CD14-positive monocyte (primary cell): ENCODE measurements at regions not wholly inside any gene's neighbourhood (a gene's known extent, or its start where the extent isn't known, plus 50 kb on each side); places are given as distances from the start of the nearest gene placed in this dataset.

Source experiments
- DNase-seq, 3 donors: peaks; one replicate each; pipeline ENCODE4 v3.0.0-alpha.2; 2011 to 2022
- H2AFZ ChIP-seq: 2 replicates; pipeline ENCODE4 v1.6.0; 2012; ENCODE audit warnings: mild to moderate bottlenecking, low read depth, low read length, inconsistent platforms; ENCODE audit not compliant: insufficient read depth, poor library complexity, severe bottlenecking
- H3K27ac ChIP-seq, 2 donors: 1 replicate in 1 of 2; 2 replicates in 1 of 2; pipeline ENCODE4 v1.5.1; 2012 to 2013; ENCODE audit warnings: low read length in 2 of 2, control low read depth in 1 of 2, inconsistent platforms in 1 of 2, low read depth in 1 of 2, mild to moderate bottlenecking in 1 of 2
- H3K27me3 ChIP-seq, 2 donors: one replicate each; pipeline versions ENCODE4 v1.6.0 to v1.6.1; 2011 to 2013; ENCODE audit warnings: low read length in 2 of 2; ENCODE audit not compliant: control insufficient read depth in 2 of 2, insufficient read depth in 2 of 2
- H3K36me3 ChIP-seq, 2 donors: replicated peaks in 1 of 2; 1 replicate in 1 of 2; 2 replicates in 1 of 2; pipeline versions ENCODE4 v1.5.1 to v1.6.1; 2012 to 2013; ENCODE audit warnings: low read length in 2 of 2, control low read depth in 1 of 2, inconsistent platforms in 1 of 2, mild to moderate bottlenecking in 1 of 2; ENCODE audit not compliant: insufficient read depth in 2 of 2, control insufficient read depth in 1 of 2
- H3K4me1 ChIP-seq, 2 donors: 1 replicate in 1 of 2; 2 replicates in 1 of 2; pipeline versions ENCODE4 v1.5.1 to v1.6.1; 2012 to 2013; ENCODE audit warnings: low read length in 2 of 2, control low read depth in 1 of 2, inconsistent platforms in 1 of 2, mild to moderate bottlenecking in 1 of 2, moderate library complexity in 1 of 2; ENCODE audit not compliant: insufficient read depth in 2 of 2, control insufficient read depth in 1 of 2
- H3K4me2 ChIP-seq: replicated peaks from 2 replicates; pipeline ENCODE3; 2012; ENCODE audit warnings: low read length, moderate library complexity, mild to moderate bottlenecking; ENCODE audit not compliant: poor library complexity, severe bottlenecking; ENCODE audit errors: extremely low read depth
- H3K4me3 ChIP-seq, 3 experiments: fragments of 200-600 bp in 1 of 3; sonication (generic) in 1 of 3; replicated peaks in 1 of 3; 1 replicate in 2 of 3; 2 replicates in 1 of 3; pipeline ENCODE4 v1.5.1; 2011 to 2013; ENCODE audit warnings: low read length in 3 of 3, mild to moderate bottlenecking in 3 of 3, control low read depth in 2 of 3, low read depth in 2 of 3, inconsistent platforms in 1 of 3, moderate library complexity in 1 of 3
- H3K79me2 ChIP-seq: 2 replicates; pipeline ENCODE4 v1.6.0; 2012; ENCODE audit warnings: mild to moderate bottlenecking, control low read depth, inconsistent platforms, low read length, moderate library complexity; ENCODE audit not compliant: insufficient read depth
- H3K9ac ChIP-seq: 2 replicates; pipeline ENCODE4 v1.6.0; 2017; ENCODE audit warnings: low read length, mild to moderate bottlenecking; ENCODE audit not compliant: insufficient read depth, poor library complexity, severe bottlenecking
- H3K9me3 ChIP-seq, 2 donors: replicated peaks in 1 of 2; 1 replicate in 1 of 2; 2 replicates in 1 of 2; pipeline versions ENCODE4 v1.5.1 to v1.6.1; 2012 to 2013; ENCODE audit warnings: low read length in 2 of 2, control low read depth in 1 of 2; ENCODE audit not compliant: control insufficient read depth in 1 of 2, insufficient read depth in 1 of 2
- H4K20me1 ChIP-seq: 2 replicates; pipeline ENCODE4 v1.6.0; 2012; ENCODE audit warnings: mild to moderate bottlenecking, low read length, control low read depth, moderate library complexity; ENCODE audit not compliant: insufficient read depth
- H3K27ac Mint-ChIP-seq, 7 donors: one replicate each; pipeline ENCODE4 v1.8.0; 2020; ENCODE audit warnings: mild to moderate bottlenecking in 7 of 7, mixed read lengths in 7 of 7, moderate library complexity in 6 of 7, inconsistent platforms in 2 of 7
- H3K27me3 Mint-ChIP-seq, 3 donors: one replicate each; pipeline ENCODE4 v1.8.0; 2021 to 2022; ENCODE audit warnings: low read depth in 3 of 3, mild to moderate bottlenecking in 3 of 3, mixed read lengths in 3 of 3, moderate library complexity in 3 of 3, inconsistent platforms in 1 of 3
- H3K36me3 Mint-ChIP-seq, 2 donors: one replicate each; pipeline ENCODE4 v1.8.0; 2020; ENCODE audit warnings: mixed read lengths in 2 of 2, inconsistent platforms in 1 of 2, mild to moderate bottlenecking in 1 of 2
- H3K4me1 Mint-ChIP-seq: one replicate; pipeline ENCODE4 v1.8.0; 2020; ENCODE audit warnings: mild to moderate bottlenecking, mixed read lengths
- H3K4me3 Mint-ChIP-seq, 2 donors: one replicate each; pipeline ENCODE4 v1.8.0; 2020; ENCODE audit warnings: mild to moderate bottlenecking in 2 of 2, mixed read lengths in 2 of 2, moderate library complexity in 1 of 2
- H3K9me3 Mint-ChIP-seq, 7 donors: one replicate each; pipeline ENCODE4 v1.8.0; 2020 to 2022; ENCODE audit warnings: mixed read lengths in 7 of 7, mild to moderate bottlenecking in 6 of 7, moderate library complexity in 6 of 7, inconsistent platforms in 2 of 7
- WGBS: methylation state at CpG from one replicate; pipeline ENCODE4 v1.1.5; 2013; ENCODE audit warnings: missing lambda C conversion rate; ENCODE audit not compliant: insufficient coverage; 5-methylcytosine and 5-hydroxymethylcytosine counted together
- intact Hi-C, 2 donors: fragments of 100-400 bp; cut with micrococcal nuclease; formaldehyde crosslinking; loops; one replicate each; pipeline versions ENCODE4 v1.15.0 to v1.15.1; 2023
- TF ChIP-seq, protein P1 (sequence below): fragments of 200-600 bp; IDR thresholded peaks from one replicate; pipeline ENCODE4 v1.8.0; 2022; ENCODE audit warnings: antibody characterized with exemption, mild to moderate bottlenecking

DNA sequence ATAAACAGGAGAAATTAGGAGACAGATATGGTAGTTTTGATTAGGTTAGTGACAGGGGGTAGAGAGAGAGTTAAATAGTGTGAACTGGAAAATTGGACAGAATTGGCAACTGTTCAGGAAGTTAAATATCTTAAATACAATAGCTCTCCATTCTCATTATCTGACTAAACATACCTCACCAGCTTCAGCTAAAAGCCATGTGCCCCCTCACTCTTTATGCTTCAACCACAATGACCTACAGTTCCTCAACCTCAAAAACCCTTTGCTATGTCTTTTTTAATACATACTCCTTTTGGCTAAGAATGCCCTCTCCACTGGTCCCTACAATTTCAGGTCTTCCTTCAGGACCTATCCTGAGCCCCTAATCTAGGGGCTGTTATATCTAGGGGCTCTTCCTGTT is 740.2 kb upstream of the ZEB2 start:
- H2AFZ ChIP-seq, result no peak overlapping the region
- H3K4me2 ChIP-seq, result no peak overlapping the region
- peaks cover 12 to 13% of the 10 kb centered on the region in 2 donors for H3K4me1 ChIP-seq
- H3K27me3 ChIP-seq, result peaks cover 96 to 100% of the 10 kb centered on the region in 2 donors
- H3K36me3 Mint-ChIP-seq, result peaks cover 0 to 2% of the 10 kb centered on the region in 2 donors
- intact Hi-C loops, result no loop called here
- H3K9me3 ChIP-seq, result peaks cover 0 to 8% of the 10 kb centered on the region in 2 donors
- peaks cover 13% of the 10 kb centered on the region for H3K4me1 Mint-ChIP-seq
- H3K9me3 Mint-ChIP-seq, result peaks cover 0 to 2% (median 0%) of the 10 kb centered on the region in 7 donors
- H3K36me3 ChIP-seq, result no peaks in the 10 kb centered on the region
- peaks cover 79 to 90% (median 81%) of the 10 kb centered on the region in 3 donors for H3K27me3 Mint-ChIP-seq
- H3K79me2 ChIP-seq, result no peaks in the 10 kb centered on the region
- peak overlapping the region in 1 of 7 donors; percentile 6 for H3K27ac Mint-ChIP-seq
- H3K4me3 ChIP-seq, result no peak overlapping the region
- no peak overlapping the region for H3K9ac ChIP-seq
- no peak overlapping the region for H3K27ac ChIP-seq
- H3K4me3 Mint-ChIP-seq, result peak overlapping the region in 1 of 2 donors; percentile 75
- DNase-seq, result no peak
- no peaks in the 10 kb centered on the region for H4K20me1 ChIP-seq
- TF ChIP-seq, protein P1, sequence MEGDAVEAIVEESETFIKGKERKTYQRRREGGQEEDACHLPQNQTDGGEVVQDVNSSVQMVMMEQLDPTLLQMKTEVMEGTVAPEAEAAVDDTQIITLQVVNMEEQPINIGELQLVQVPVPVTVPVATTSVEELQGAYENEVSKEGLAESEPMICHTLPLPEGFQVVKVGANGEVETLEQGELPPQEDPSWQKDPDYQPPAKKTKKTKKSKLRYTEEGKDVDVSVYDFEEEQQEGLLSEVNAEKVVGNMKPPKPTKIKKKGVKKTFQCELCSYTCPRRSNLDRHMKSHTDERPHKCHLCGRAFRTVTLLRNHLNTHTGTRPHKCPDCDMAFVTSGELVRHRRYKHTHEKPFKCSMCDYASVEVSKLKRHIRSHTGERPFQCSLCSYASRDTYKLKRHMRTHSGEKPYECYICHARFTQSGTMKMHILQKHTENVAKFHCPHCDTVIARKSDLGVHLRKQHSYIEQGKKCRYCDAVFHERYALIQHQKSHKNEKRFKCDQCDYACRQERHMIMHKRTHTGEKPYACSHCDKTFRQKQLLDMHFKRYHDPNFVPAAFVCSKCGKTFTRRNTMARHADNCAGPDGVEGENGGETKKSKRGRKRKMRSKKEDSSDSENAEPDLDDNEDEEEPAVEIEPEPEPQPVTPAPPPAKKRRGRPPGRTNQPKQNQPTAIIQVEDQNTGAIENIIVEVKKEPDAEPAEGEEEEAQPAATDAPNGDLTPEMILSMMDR, result no peak

- Histone ChIP-seq H3K4me1 (peaks cover 12 to 13% of the 10 kb centered on the region in 2 donors), H3K4me3 (no peak overlapping the region), H3K79me2 (no peaks in the 10 kb centered on the region), H2AFZ (no peak overlapping the region), H4K20me1 (no peaks in the 10 kb centered on the region), H3K4me2 (peak overlapping the region; percentile 4), H3K9ac (no peak overlapping the region), H3K27ac (no peak overlapping the region), H3K36me3 (no peaks in the 10 kb centered on the region), H3K27me3 (peaks cover 97 to 100% of the 10 kb centered on the region in 2 donors), H3K9me3 (peaks cover 0 to 8% of the 10 kb centered on the region in 2 donors)
- intact Hi-C loops, result no loop called here
- Mint-ChIP-seq H3K4me1 (peaks cover 13% of the 10 kb centered on the region), H3K4me3 (peak overlapping the region in 1 of 2 donors; percentile 75), H3K27me3 (peaks cover 82 to 91% (median 84%) of the 10 kb centered on the region in 3 donors), H3K36me3 (peaks cover 0 to 2% of the 10 kb centered on the region in 2 donors), H3K9me3 (peaks cover 0 to 2% (median 0%) of the 10 kb centered on the region in 7 donors), H3K27ac (no peak overlapping the region)
- TF ChIP-seq, protein P1, result no peak
- DNase-seq, result peak; percentile 51 to 59 (median 53)
- 92% methylated on average over 1 of the region's 5 CpGs for WGBS
These were observed 739.1 kb upstream of the ZEB2 start for GRCh38 chr2:145258903-145259579.
